Neural cell (in vitro differentiated cells): ENCODE measurements at regions not wholly inside any gene's neighbourhood (a gene's known extent, or its start where the extent isn't known, plus 50 kb on each side); places are given as distances from the start of the nearest gene placed in this dataset.

ENCODE experiments used
- H2AFZ ChIP-seq: fragments of 200-600, 300-800 bp; sonication (generic), shearing (Covaris generic); 2 replicates; pipeline ENCODE4 v1.6.0; 2014; ENCODE audit warnings: low read depth, mild to moderate bottlenecking, antibody characterized with exemption, low read length, moderate library complexity
- H3F3A ChIP-seq: fragments of 200-600 bp; shearing (Covaris generic); 2 replicates; pipeline ENCODE4 v1.6.1; 2016; ENCODE audit warnings: mild to moderate bottlenecking, moderate library complexity, mixed read lengths, antibody characterized with exemption, low read length; ENCODE audit not compliant: insufficient read depth, poor library complexity, severe bottlenecking
- H3K27ac ChIP-seq: fragments of 200-600, 300-800 bp; sonication (generic), shearing (Covaris generic); 2 replicates; pipeline ENCODE4 v1.5.1; 2014; ENCODE audit warnings: mild to moderate bottlenecking, low read length, moderate library complexity
- H3K27me3 ChIP-seq: fragments of 300-800, 200-600 bp; sonication (generic), shearing (Covaris generic); 2 replicates; pipeline ENCODE4 v1.6.0; 2014; ENCODE audit warnings: mild to moderate bottlenecking, low read depth, low read length, moderate library complexity; ENCODE audit not compliant: insufficient read depth
- H3K36me3 ChIP-seq: fragments of 300-800, 200-600 bp; sonication (generic), shearing (Covaris generic); 2 replicates; pipeline ENCODE4 v1.5.1; 2014; ENCODE audit warnings: mild to moderate bottlenecking, antibody characterized with exemption, low read length, moderate library complexity; ENCODE audit not compliant: insufficient read depth
- H3K4me2 ChIP-seq: fragments of 300-800, 200-600 bp; sonication (generic), shearing (Covaris generic); 2 replicates; pipeline ENCODE4 v1.6.0; 2014; ENCODE audit warnings: mild to moderate bottlenecking, low read length
- H3K4me3 ChIP-seq: fragments of 300-800, 200-600 bp; sonication (generic), shearing (Covaris generic); 2 replicates; pipeline ENCODE4 v1.5.1; 2014; ENCODE audit warnings: mild to moderate bottlenecking, low read length, moderate library complexity
- H3K79me2 ChIP-seq: fragments of 200-600 bp; shearing (Covaris generic); replicated peaks from 2 replicates; pipeline ENCODE4 v1.6.0; 2014; ENCODE audit warnings: mild to moderate bottlenecking, low read length, moderate library complexity; ENCODE audit not compliant: insufficient read depth
- H3K9ac ChIP-seq: fragments of 300-800, 200-600 bp; sonication (generic), shearing (Covaris generic); 2 replicates; pipeline ENCODE4 v1.6.1; 2016; ENCODE audit warnings: mild to moderate bottlenecking, low read length, mixed read lengths
- H3K9me2 ChIP-seq: fragments of 200-600 bp; shearing (Covaris generic); 2 replicates; pipeline ENCODE4 v1.6.1; 2016; ENCODE audit warnings: mild to moderate bottlenecking, low read length, mixed read lengths; ENCODE audit not compliant: insufficient read depth
- H3K9me3 ChIP-seq: fragments of 200-600, 300-800 bp; sonication (generic), shearing (Covaris generic); 2 replicates; pipeline ENCODE4 v1.6.1; 2016; ENCODE audit warnings: mild to moderate bottlenecking, mixed run types, low read length, moderate library complexity, mixed read lengths
- H4K20me1 ChIP-seq: fragments of 200-600 bp; shearing (Covaris generic); 2 replicates; pipeline ENCODE4 v1.6.1; 2016; ENCODE audit warnings: mild to moderate bottlenecking, mixed run types; ENCODE audit not compliant: insufficient read depth
- CTCF ChIP-seq: fragments of 450-650 bp; IDR thresholded peaks from 2 replicates; pipeline ENCODE4 v1.5.1; 2014; ENCODE audit warnings: antibody characterized with exemption, mild to moderate bottlenecking, moderate library complexity; ENCODE audit not compliant: poor library complexity, severe bottlenecking
- EP300 ChIP-seq: fragments of 450-650 bp; conservative IDR thresholded peaks from 2 replicates; pipeline ENCODE4 v1.6.1; 2014; ENCODE audit warnings: antibody characterized with exemption, mild to moderate bottlenecking, moderate library complexity; ENCODE audit not compliant: poor library complexity, severe bottlenecking
- EZH2 ChIP-seq: fragments of 200-600, 300-800 bp; shearing (Covaris generic), sonication (generic); IDR thresholded peaks from 2 replicates; pipeline ENCODE4 v1.6.1; 2014; ENCODE audit warnings: antibody characterized with exemption, low read length, borderline replicate concordance, mild to moderate bottlenecking; ENCODE audit not compliant: insufficient read depth, poor library complexity, severe bottlenecking
- MXI1 ChIP-seq: fragments of 450-650 bp; conservative IDR thresholded peaks from 2 replicates; pipeline ENCODE4 v1.6.1; 2014; ENCODE audit warnings: antibody characterized with exemption, mild to moderate bottlenecking; ENCODE audit not compliant: poor library complexity, severe bottlenecking
- POLR2AphosphoS5 ChIP-seq: IDR thresholded peaks from 2 replicates; pipeline ENCODE4 v1.6.1; 2012
- RAD21 ChIP-seq: fragments of 450-650 bp; conservative IDR thresholded peaks from 2 replicates; pipeline ENCODE4 v1.6.1; 2014; ENCODE audit warnings: antibody characterized with exemption, mild to moderate bottlenecking, moderate library complexity
- REST ChIP-seq: IDR thresholded peaks from 2 replicates; pipeline ENCODE4 v1.6.1; 2012; ENCODE audit warnings: borderline replicate concordance
- SMC3 ChIP-seq: fragments of 450-650 bp; conservative IDR thresholded peaks from 2 replicates; pipeline ENCODE4 v1.6.1; 2014; ENCODE audit warnings: antibody characterized with exemption, mild to moderate bottlenecking, moderate library complexity; ENCODE audit not compliant: poor library complexity
- TAF1 ChIP-seq: IDR thresholded peaks from 2 replicates; pipeline ENCODE4 v1.6.1; 2012; ENCODE audit warnings: low read depth

- H3K9ac ChIP-seq: no peak overlapping the region
- no peaks in the 10 kb centered on the region for H3K9me2 ChIP-seq
- H3K79me2 ChIP-seq: no peaks in the 10 kb centered on the region
- H3K36me3 ChIP-seq: no peaks in the 10 kb centered on the region
- no peaks in the 10 kb centered on the region for H3F3A ChIP-seq
- no peaks in the 10 kb centered on the region for H4K20me1 ChIP-seq
- H2AFZ ChIP-seq: no peak overlapping the region
- no peaks in the 10 kb centered on the region for H3K27me3 ChIP-seq
- H3K4me3 ChIP-seq: no peak overlapping the region
- no peaks in the 10 kb centered on the region for H3K9me3 ChIP-seq
- no peak overlapping the region for H3K27ac ChIP-seq
- no peak for TF ChIP-seq SMC3
- no peak for TF ChIP-seq EP300
- TF ChIP-seq MXI1: no peak
- TF ChIP-seq RAD21: no peak
- no peak for TF ChIP-seq POLR2AphosphoS5
- TF ChIP-seq EZH2: no peak
- no peak for TF ChIP-seq CTCF
- no peak for TF ChIP-seq REST
- no peak for TF ChIP-seq TAF1
- H3K4me2 ChIP-seq: no peak overlapping the region
These were observed 565.4 kb downstream of the IRS1 start for GRCh38 chr2:226234187-226234586.

- H3K4me3 ChIP-seq: no peak overlapping the region
- H3K4me2 ChIP-seq: no peak overlapping the region
- H4K20me1 ChIP-seq: no peaks in the 10 kb centered on the region
- no peak overlapping the region for H2AFZ ChIP-seq
- H3K79me2 ChIP-seq: no peaks in the 10 kb centered on the region
- no peak overlapping the region for H3K27ac ChIP-seq
- no peaks in the 10 kb centered on the region for H3K9me2 ChIP-seq
- TF ChIP-seq EZH2 (no peak), TAF1 (no peak), REST (no peak), EP300 (no peak), RAD21 (no peak), CTCF (no peak), SMC3 (no peak), MXI1 (no peak), POLR2AphosphoS5 (no peak)
- no peak overlapping the region for H3K9ac ChIP-seq
- H3K36me3 ChIP-seq: no peaks in the 10 kb centered on the region
- H3F3A ChIP-seq: no peaks in the 10 kb centered on the region
- H3K27me3 ChIP-seq: no peaks in the 10 kb centered on the region
- H3K9me3 ChIP-seq: no peaks in the 10 kb centered on the region
These were observed 566.2 kb downstream of the IRS1 start for GRCh38 chr2:226233388-226233787.
